NB4 (cell line): ENCODE measurements at regions not wholly inside any gene's neighbourhood (a gene's known extent, or its start where the extent isn't known, plus 50 kb on each side); places are given as distances from the start of the nearest gene placed in this dataset.
"Not testable (repeated sequence)": the region's sequence is repeated elsewhere in the genome, so short reads cannot be mapped to it uniquely, and the experiment has no call there.

Experiments used
- DNase-seq: peaks from one replicate; pipeline ENCODE4 v3.0.0; 2010; ENCODE audit warnings: low read depth
- H3K4me3 ChIP-seq: one replicate; pipeline ENCODE4 v1.5.1; 2011; ENCODE audit warnings: mild to moderate bottlenecking, low read depth, low read length, moderate library complexity
- MYC ChIP-seq: IDR thresholded peaks from 2 replicates; pipeline ENCODE4 v1.6.1; 2011; ENCODE audit warnings: low read depth, low read length
- POLR2A ChIP-seq: IDR thresholded peaks from 2 replicates; pipeline ENCODE4 v1.6.1; 2011; ENCODE audit warnings: mild to moderate bottlenecking; ENCODE audit not compliant: insufficient read length; ENCODE audit errors: extremely low read depth
- TF ChIP-seq, protein P1 (sequence below): IDR thresholded peaks from 2 replicates; pipeline ENCODE4 v1.6.1; 2011; ENCODE audit warnings: low read depth, low read length
- TF ChIP-seq, protein P2 (sequence below): IDR thresholded peaks from one replicate; pipeline ENCODE4 v1.5.1; 2012; ENCODE audit warnings: low read depth, low read length

DNA sequence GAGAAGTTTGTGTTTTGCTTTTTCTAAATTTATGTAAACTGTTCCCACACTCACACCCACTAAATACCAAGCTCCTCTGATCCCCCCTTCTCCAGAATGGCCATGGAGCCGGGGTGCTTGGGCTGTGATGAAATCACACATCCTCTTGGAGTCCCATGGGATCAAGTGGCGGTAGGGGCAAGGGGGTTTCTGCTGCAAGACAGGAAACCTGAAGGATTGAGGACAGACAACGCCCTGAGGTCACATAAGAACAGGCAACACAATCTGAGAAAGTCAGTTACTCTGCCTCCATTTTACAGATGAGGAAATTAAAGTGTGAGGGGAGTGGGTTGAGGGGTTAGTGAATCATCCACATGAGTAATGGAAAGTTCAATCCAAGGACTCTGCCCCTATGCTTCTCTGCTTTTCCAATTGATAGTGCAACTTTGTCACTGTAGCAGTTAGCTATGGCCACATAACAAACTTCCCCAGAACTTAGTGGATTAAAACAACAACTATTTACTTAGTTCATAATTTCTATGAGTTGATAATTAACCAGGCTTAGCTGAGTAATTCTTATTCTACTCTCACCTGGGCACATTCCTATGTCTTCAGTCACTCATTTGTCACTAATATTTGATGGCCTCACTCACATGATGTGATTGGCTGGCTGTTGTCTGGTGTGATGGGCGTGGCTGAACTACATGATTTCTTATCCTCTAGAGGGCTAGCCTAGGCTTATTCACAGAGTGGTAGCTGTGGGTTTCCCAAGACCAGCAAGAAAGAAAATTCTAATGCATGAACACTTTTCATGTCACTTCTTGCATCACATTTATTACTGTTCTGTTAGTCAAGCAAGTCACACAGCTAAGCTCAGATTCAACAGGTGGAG lies 77.3 kb upstream of the ADRA1D start:
- DNase-seq = peak; percentile 93
- TF ChIP-seq, protein P1, sequence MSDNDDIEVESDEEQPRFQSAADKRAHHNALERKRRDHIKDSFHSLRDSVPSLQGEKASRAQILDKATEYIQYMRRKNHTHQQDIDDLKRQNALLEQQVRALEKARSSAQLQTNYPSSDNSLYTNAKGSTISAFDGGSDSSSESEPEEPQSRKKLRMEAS = no peak
- TF ChIP-seq POLR2A (no peak), MYC (no peak)
- TF ChIP-seq, protein P2, sequence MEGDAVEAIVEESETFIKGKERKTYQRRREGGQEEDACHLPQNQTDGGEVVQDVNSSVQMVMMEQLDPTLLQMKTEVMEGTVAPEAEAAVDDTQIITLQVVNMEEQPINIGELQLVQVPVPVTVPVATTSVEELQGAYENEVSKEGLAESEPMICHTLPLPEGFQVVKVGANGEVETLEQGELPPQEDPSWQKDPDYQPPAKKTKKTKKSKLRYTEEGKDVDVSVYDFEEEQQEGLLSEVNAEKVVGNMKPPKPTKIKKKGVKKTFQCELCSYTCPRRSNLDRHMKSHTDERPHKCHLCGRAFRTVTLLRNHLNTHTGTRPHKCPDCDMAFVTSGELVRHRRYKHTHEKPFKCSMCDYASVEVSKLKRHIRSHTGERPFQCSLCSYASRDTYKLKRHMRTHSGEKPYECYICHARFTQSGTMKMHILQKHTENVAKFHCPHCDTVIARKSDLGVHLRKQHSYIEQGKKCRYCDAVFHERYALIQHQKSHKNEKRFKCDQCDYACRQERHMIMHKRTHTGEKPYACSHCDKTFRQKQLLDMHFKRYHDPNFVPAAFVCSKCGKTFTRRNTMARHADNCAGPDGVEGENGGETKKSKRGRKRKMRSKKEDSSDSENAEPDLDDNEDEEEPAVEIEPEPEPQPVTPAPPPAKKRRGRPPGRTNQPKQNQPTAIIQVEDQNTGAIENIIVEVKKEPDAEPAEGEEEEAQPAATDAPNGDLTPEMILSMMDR = no peak
- no peak overlapping the region for H3K4me3 ChIP-seq

DNA sequence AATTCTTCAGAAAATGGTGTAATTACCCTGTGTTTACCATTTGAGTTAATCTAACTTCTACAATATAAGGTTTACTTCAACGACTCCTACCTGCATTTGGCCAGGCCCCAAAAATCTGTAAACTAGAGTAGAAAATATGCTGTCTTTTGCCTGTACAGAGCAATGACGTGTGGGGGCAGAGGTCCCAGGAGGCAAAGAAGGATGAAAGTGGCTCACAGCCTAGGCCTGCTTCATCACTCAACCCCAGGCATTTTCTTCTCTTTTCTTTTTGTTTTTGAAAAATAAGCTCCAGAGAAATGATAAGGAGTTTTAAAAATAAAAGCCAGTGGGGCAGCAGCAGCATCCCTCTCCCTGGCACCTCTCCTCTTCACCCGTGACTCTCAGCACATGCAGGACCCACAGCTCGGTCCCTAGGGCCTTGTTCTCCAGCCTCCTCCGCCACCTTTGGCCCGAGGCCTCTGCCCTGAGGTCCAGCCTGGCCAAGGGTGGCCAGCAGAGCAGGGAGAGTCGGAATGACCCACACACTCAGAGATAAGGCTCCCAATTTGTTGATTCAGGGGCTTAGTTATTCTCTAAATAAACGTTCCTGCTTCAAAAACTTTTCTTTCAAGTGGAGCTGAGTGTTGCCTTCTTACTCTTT lies 76.6 kb upstream of the ADRA1D start:
- TF ChIP-seq MYC (no peak), POLR2A (no peak)
- H3K4me3 ChIP-seq = no peak overlapping the region
- DNase-seq = peak; percentile 48

DNA sequence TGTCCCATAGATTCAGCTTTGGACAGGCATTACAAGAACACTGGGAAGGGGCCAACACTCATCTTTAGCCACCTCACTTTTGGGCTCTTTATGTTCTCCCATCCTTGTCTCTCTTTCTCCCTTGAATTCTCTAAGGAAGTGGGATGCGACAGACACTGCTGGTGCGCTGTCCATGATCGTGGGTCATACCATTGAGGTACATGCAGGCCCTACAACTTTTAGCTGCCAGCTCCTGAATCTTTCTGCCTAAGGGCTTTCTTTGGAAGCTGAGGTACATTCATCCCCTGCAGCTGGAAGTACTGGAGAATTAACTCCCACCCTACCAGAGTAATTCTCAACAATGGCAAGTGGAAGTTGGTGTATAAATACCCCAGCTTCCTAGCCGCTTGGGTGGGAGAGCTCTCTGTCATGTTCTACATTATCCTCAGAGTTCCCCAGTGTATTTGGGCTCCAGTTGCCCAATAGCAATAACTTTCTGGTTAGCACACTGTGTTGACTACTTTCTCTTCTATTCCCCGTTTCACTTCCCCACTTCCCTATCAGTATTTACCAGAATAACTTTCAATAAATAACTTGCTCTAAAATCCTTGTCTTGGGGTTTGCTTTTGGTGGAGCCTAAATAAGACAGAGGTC lies 75.6 kb upstream of the ADRA1D start:
- H3K4me3 ChIP-seq = no peak overlapping the region
- DNase-seq = peak; percentile 82
- TF ChIP-seq, protein P1 = no peak
- TF ChIP-seq MYC = no peak
- TF ChIP-seq, protein P2 = no peak
- no peak for TF ChIP-seq POLR2A

DNA sequence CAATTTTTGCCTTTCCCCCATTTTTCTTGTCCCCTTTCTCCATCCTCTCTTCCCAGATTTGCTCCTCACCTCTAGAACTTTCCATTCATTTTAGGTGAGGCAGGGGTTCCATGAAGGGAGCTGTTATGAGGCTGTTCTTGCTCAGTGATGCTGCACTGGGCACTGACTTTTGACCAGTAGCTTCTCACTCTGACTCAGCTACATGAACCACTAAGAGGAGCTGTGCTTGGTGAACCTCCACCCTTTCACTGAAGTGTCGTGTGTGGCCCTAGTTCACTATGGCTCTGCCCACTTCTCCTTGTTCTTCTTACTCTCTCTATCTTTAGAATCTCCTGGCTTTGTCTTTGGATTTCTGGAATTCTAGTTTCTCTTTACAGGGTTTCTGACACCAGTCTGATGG lies 73.4 kb upstream of the ADRA1D start:
- no peak overlapping the region for H3K4me3 ChIP-seq
- no peak for DNase-seq
- TF ChIP-seq MYC = no peak
- TF ChIP-seq, protein P1 = no peak
- TF ChIP-seq POLR2A = no peak
- TF ChIP-seq, protein P2 = no peak

DNA sequence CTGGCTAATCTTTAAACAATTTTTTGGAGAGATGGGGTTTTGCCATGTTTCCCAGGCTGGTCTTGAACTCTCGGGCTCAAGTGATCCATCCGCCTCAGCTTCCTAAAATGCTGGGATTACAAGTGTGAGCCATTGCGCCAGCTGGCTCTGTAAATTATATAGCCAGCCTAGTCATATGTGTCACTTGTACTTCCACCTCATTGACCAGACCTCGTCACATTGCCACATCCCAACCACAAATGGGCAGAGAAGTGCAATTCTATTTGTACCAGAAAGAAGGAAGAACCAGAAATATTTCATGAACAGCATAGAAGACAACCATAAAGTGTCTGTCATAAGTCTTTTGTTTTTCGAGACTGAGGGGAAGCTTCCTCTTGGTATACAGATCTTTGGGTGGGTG lies 71.2 kb upstream of the ADRA1D start:
- DNase-seq = peak; percentile 96
- H3K4me3 ChIP-seq = no peak overlapping the region
- TF ChIP-seq MYC (no peak; the same call in 1 of the 2 replicates), POLR2A (no peak)
- TF ChIP-seq, protein P2 = no peak
- TF ChIP-seq, protein P1 = peak; percentile 33; the same call in 1 of the 2 replicates

DNA sequence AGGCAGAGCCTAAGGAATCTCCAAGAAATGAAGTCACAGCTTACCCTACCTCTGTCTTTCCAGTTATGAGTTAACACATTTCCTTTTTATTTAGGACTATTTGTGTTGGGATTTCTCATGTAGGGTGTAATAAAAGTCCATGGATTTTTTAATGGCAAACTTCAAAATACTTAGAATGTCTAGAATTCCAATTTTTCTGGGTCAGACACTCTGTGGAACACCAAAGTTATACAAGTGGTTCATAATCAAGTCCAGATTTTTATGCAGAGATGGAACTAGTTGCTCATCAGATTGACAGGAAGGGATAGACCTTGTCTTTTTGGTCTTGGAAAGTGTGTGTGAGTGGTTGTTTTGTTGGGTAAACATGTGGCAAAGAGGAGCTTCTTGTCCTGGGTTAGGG lies 69.8 kb upstream of the ADRA1D start:
- TF ChIP-seq, protein P2 = no peak
- TF ChIP-seq MYC = no peak
- TF ChIP-seq POLR2A = no peak
- TF ChIP-seq, protein P1 = no peak
- DNase-seq = no peak
- no peak overlapping the region for H3K4me3 ChIP-seq

DNA sequence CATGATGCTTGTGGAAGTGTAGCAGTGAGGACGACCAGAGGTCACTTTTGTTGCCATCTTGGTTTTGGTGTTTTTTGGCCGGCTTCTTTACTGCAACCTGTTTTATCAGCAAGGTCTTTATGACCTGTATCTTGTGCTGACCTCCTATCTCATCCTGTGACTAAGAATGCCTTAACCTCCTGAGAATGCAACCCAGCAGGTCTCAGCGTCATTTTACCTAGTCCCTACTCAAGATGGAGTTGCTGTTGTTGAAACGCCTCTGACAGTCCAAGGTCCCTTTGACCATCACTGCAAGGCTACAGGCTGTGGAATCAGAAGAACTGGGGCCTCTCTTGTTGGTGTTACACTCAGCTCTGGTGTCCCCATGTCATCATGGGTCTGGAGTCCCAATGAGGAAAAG lies 61.5 kb upstream of the ADRA1D start:
- not testable (repeated sequence) for DNase-seq, H3K4me3 ChIP-seq
